GM21576 (cell line): ENCODE measurements at regions not wholly inside any gene's neighbourhood (a gene's known extent, or its start where the extent isn't known, plus 50 kb on each side); places are given as distances from the start of the nearest gene placed in this dataset.
"Not testable (repeated sequence)": the region's sequence is repeated elsewhere in the genome, so short reads cannot be mapped to it uniquely, and the experiment has no call there.

Source experiments
- ATAC-seq: cut with Tn5 transposase; IDR thresholded peaks from one replicate; pipeline ENCODE4 v1.9.1; 2021; ENCODE audit warnings: mild to moderate bottlenecking, moderate library complexity; ENCODE audit not compliant: unreplicated experiment

- ATAC-seq: no peak
Measured at GRCh38 chr4:120636120-120636630, 286.4 kb downstream of the PRDM5 start.

- no peak for ATAC-seq
Measured at GRCh38 chr4:120633810-120634209, 288.7 kb downstream of the PRDM5 start.

GRCh38 chr4:120630427-120630826, 292.1 kb downstream of the PRDM5 start:
- no peak for ATAC-seq

- no peak for ATAC-seq
Measured at GRCh38 chr4:120629546-120630108, 292.9 kb downstream of the PRDM5 start.

- ATAC-seq: no peak
Measured at GRCh38 chr4:120622601-120623000, 299.9 kb downstream of the PRDM5 start.

- no peak for ATAC-seq
Measured at GRCh38 chr4:120617171-120617570, 305.4 kb downstream of the PRDM5 start.

GRCh38 chr4:120616041-120616440, 306.5 kb downstream of the PRDM5 start:
- ATAC-seq: no peak

GRCh38 chr4:120613778-120614177, 308.7 kb downstream of the PRDM5 start:
- no peak for ATAC-seq

- ATAC-seq: no peak
Measured at GRCh38 chr4:120611092-120611491, 311.4 kb downstream of the PRDM5 start.

- no peak for ATAC-seq
Measured at GRCh38 chr4:120591038-120591437, 331.5 kb downstream of the PRDM5 start.

GRCh38 chr4:120589787-120590186, 332.7 kb downstream of the PRDM5 start:
- no peak for ATAC-seq

- ATAC-seq: no peak
Measured at GRCh38 chr4:120568731-120569130, 353.8 kb downstream of the PRDM5 start.

- ATAC-seq: no peak
Measured at GRCh38 chr4:120561648-120562047, 360.9 kb downstream of the PRDM5 start.

- ATAC-seq: no peak
Measured at GRCh38 chr4:120557372-120557771, 365.2 kb downstream of the PRDM5 start.

- no peak for ATAC-seq
Measured at GRCh38 chr4:120555058-120555457, 367.5 kb downstream of the PRDM5 start.

- no peak for ATAC-seq
Measured at GRCh38 chr4:120554086-120554485, 368.4 kb downstream of the PRDM5 start.

- ATAC-seq: not testable (repeated sequence)
Measured at GRCh38 chr4:120550624-120551220, 371.8 kb downstream of the PRDM5 start.

GRCh38 chr4:120549011-120549570, 373.4 kb downstream of the PRDM5 start:
- no peak for ATAC-seq

- ATAC-seq: no peak
Measured at GRCh38 chr4:120545391-120545790, 377.1 kb downstream of the PRDM5 start.

- ATAC-seq: no peak
Measured at GRCh38 chr4:120544838-120545237, 377.7 kb downstream of the PRDM5 start.

GRCh38 chr4:120540625-120541024, 381.9 kb downstream of the PRDM5 start:
- no peak for ATAC-seq

GRCh38 chr4:120536884-120537283, 385.6 kb downstream of the PRDM5 start:
- no peak for ATAC-seq
